ENCODE measurements at regions not wholly inside any gene's neighbourhood (a gene's known extent, or its start where the extent isn't known, plus 50 kb on each side); places are given as distances from the start of the nearest gene placed in this dataset.

GRCh38 chrX:9311421-9312160 lies 153.3 kb upstream of the TBL1X start:
- no peak overlapping the region for H3K27ac Mint-ChIP-seq (ENCODE audit: unreplicated experiment)
- H3K4me1 Mint-ChIP-seq (ENCODE audit: low read depth, unreplicated experiment) = no peaks in the 10 kb centered on the region
- H3K4me3 Mint-ChIP-seq (ENCODE audit: low read depth, unreplicated experiment) = no peak overlapping the region
- TF ChIP-seq CTCF (IDR thresholded peaks at IDR 0.05; ENCODE audit: unreplicated experiment) = no peak
- no peaks in the 10 kb centered on the region for H3K27me3 Mint-ChIP-seq (ENCODE audit: unreplicated experiment)
- DNase-seq = no peak
- intact Hi-C loops (cut with micrococcal nuclease; ENCODE audit: unreplicated experiment) = no loop called here
- CTCF ChIA-PET = interaction anchor here (0.7 kb wide), 1 partner anchor 343 kb away, joined by 3 read pairs; no protein-coding TSS in a partner anchor
- H3K9me3 Mint-ChIP-seq (ENCODE audit: low read depth, unreplicated experiment) = no peaks in the 10 kb centered on the region
- no TSS peak for BruUV-seq (replicated peaks)
- no peaks in the 10 kb centered on the region for H3K36me3 Mint-ChIP-seq (ENCODE audit: insufficient read depth, unreplicated experiment)

GRCh38 chrX:9312922-9313867 lies 151.7 kb upstream of the TBL1X start:
- DNase-seq = peak; percentile 61
- no peaks in the 10 kb centered on the region for H3K36me3 Mint-ChIP-seq (ENCODE audit: insufficient read depth, unreplicated experiment)
- no peak overlapping the region for H3K27ac Mint-ChIP-seq (ENCODE audit: unreplicated experiment)
- peak; percentile 82 for TF ChIP-seq CTCF (IDR thresholded peaks at IDR 0.05; ENCODE audit: unreplicated experiment)
- no peaks in the 10 kb centered on the region for H3K4me1 Mint-ChIP-seq (ENCODE audit: low read depth, unreplicated experiment)
- intact Hi-C loops (cut with micrococcal nuclease; ENCODE audit: unreplicated experiment) = no loop called here
- BruUV-seq (replicated peaks) = no TSS peak
- CTCF ChIA-PET = interaction anchor here (0.6 to 1.0 kb wide), 8 partner anchors 10 to 427 kb away, joined by 3 to 6 read pairs (median 4); no protein-coding TSS in a partner anchor
- no peak overlapping the region for H3K4me3 Mint-ChIP-seq (ENCODE audit: low read depth, unreplicated experiment)
- H3K27me3 Mint-ChIP-seq (ENCODE audit: unreplicated experiment) = no peaks in the 10 kb centered on the region
- H3K9me3 Mint-ChIP-seq (ENCODE audit: low read depth, unreplicated experiment) = no peaks in the 10 kb centered on the region

- no peak for DNase-seq
- Mint-ChIP-seq H3K36me3 (ENCODE audit: insufficient read depth, unreplicated experiment) (no peaks in the 10 kb centered on the region), H3K4me1 (ENCODE audit: low read depth, unreplicated experiment) (no peaks in the 10 kb centered on the region), H3K9me3 (ENCODE audit: low read depth, unreplicated experiment) (no peaks in the 10 kb centered on the region), H3K27ac (ENCODE audit: unreplicated experiment) (no peak overlapping the region), H3K4me3 (ENCODE audit: low read depth, unreplicated experiment) (no peak overlapping the region), H3K27me3 (ENCODE audit: unreplicated experiment) (no peaks in the 10 kb centered on the region)
- BruUV-seq (replicated peaks) = no TSS peak
- no peak for TF ChIP-seq CTCF (IDR thresholded peaks at IDR 0.05; ENCODE audit: unreplicated experiment)
- CTCF ChIA-PET = no interaction called here
- intact Hi-C loops (cut with micrococcal nuclease; ENCODE audit: unreplicated experiment) = no loop called here
Observed at GRCh38 chrX:9315086-9315485, 149.8 kb upstream of the TBL1X start.

- Mint-ChIP-seq H3K4me3 (ENCODE audit: low read depth, unreplicated experiment) (no peak overlapping the region), H3K36me3 (ENCODE audit: insufficient read depth, unreplicated experiment) (no peaks in the 10 kb centered on the region), H3K27ac (ENCODE audit: unreplicated experiment) (no peak overlapping the region), H3K4me1 (ENCODE audit: low read depth, unreplicated experiment) (no peaks in the 10 kb centered on the region), H3K27me3 (ENCODE audit: unreplicated experiment) (no peaks in the 10 kb centered on the region), H3K9me3 (ENCODE audit: low read depth, unreplicated experiment) (no peaks in the 10 kb centered on the region)
- CTCF ChIA-PET = no interaction called here
- BruUV-seq (replicated peaks) = no TSS peak
- no peak for TF ChIP-seq CTCF (IDR thresholded peaks at IDR 0.05; ENCODE audit: unreplicated experiment)
- no peak for DNase-seq
- intact Hi-C loops (cut with micrococcal nuclease; ENCODE audit: unreplicated experiment) = no loop called here
Observed at GRCh38 chrX:9316096-9316495, 148.8 kb upstream of the TBL1X start.
